GM19238 (cell line): ENCODE measurements at regions not wholly inside any gene's neighbourhood (a gene's known extent, or its start where the extent isn't known, plus 50 kb on each side); places are given as distances from the start of the nearest gene placed in this dataset.

Source experiments
- DNase-seq: peaks from one replicate; pipeline ENCODE4 v3.0.0; 2011; ENCODE audit warnings: low spot score; ENCODE audit not compliant: insufficient read length

GRCh38 chr2:138433995-138434951, 67.3 kb upstream of the SPOPL start:
- DNase-seq = no peak

- DNase-seq = no peak
Measured at GRCh38 chr2:138435701-138436100, 65.9 kb upstream of the SPOPL start.

- DNase-seq = no peak
Measured at GRCh38 chr2:138439733-138440132, 61.8 kb upstream of the SPOPL start.

- no peak for DNase-seq
Measured at GRCh38 chr2:138440759-138441158, 60.8 kb upstream of the SPOPL start.

GRCh38 chr2:138441916-138442315, 59.7 kb upstream of the SPOPL start:
- DNase-seq = no peak

- DNase-seq = no peak
Measured at GRCh38 chr2:138444411-138444810, 57.2 kb upstream of the SPOPL start.

- DNase-seq = no peak
Measured at GRCh38 chr2:138445227-138445626, 56.3 kb upstream of the SPOPL start.

GRCh38 chr2:138446043-138446442, 55.5 kb upstream of the SPOPL start:
- no peak for DNase-seq

- no peak for DNase-seq
Measured at GRCh38 chr2:138447889-138448570, 53.5 kb upstream of the SPOPL start.
